ENCODE measurements at regions not wholly inside any gene's neighbourhood (a gene's known extent, or its start where the extent isn't known, plus 50 kb on each side); places are given as distances from the start of the nearest gene placed in this dataset.

GRCh38 chr16:26666486-26666885, 400.2 kb upstream of the C16orf82 start:
- POLR2A ChIA-PET = no interaction called here
- no peak for DNase-seq (ENCODE audit: low read depth, low spot score)
- no peak for TF ChIP-seq CTCF (IDR thresholded peaks at IDR 0.05; ENCODE audit: low read depth, low read length)
- H3K4me3 ChIP-seq (ENCODE audit: low read depth, low read length) = no peak overlapping the region
- CTCF ChIA-PET = no interaction called here
- H3K9me3 ChIP-seq (ENCODE audit: control insufficient read depth, insufficient read depth, low read length) = peaks cover 25% of the 10 kb centered on the region
- H3K27me3 ChIP-seq (ENCODE audit: control insufficient read depth, insufficient read depth, low read length) = no peaks in the 10 kb centered on the region
- no peak overlapping the region for H3K27ac ChIP-seq (ENCODE audit: low read depth, low read length)

GRCh38 chr16:26667307-26667706, 399.4 kb upstream of the C16orf82 start:
- no peaks in the 10 kb centered on the region for H3K27me3 ChIP-seq (ENCODE audit: control insufficient read depth, insufficient read depth, low read length)
- ChIA-PET CTCF (no interaction called here), POLR2A (no interaction called here)
- no peak for TF ChIP-seq CTCF (IDR thresholded peaks at IDR 0.05; ENCODE audit: low read depth, low read length)
- DNase-seq (ENCODE audit: low read depth, low spot score) = no peak
- H3K27ac ChIP-seq (ENCODE audit: low read depth, low read length) = no peak overlapping the region
- peaks cover 27% of the 10 kb centered on the region for H3K9me3 ChIP-seq (ENCODE audit: control insufficient read depth, insufficient read depth, low read length)
- H3K4me3 ChIP-seq (ENCODE audit: low read depth, low read length) = no peak overlapping the region

GRCh38 chr16:26668026-26668425, 398.7 kb upstream of the C16orf82 start:
- no peak for TF ChIP-seq CTCF (IDR thresholded peaks at IDR 0.05; ENCODE audit: low read depth, low read length)
- DNase-seq (ENCODE audit: low read depth, low spot score) = no peak
- Histone ChIP-seq H3K9me3 (ENCODE audit: control insufficient read depth, insufficient read depth, low read length) (peaks cover 28% of the 10 kb centered on the region), H3K27ac (ENCODE audit: low read depth, low read length) (no peak overlapping the region), H3K27me3 (ENCODE audit: control insufficient read depth, insufficient read depth, low read length) (no peaks in the 10 kb centered on the region), H3K4me3 (ENCODE audit: low read depth, low read length) (no peak overlapping the region)
- CTCF ChIA-PET = no interaction called here
- POLR2A ChIA-PET = no interaction called here

- H3K27ac ChIP-seq (ENCODE audit: low read depth, low read length) = no peak overlapping the region
- H3K9me3 ChIP-seq (ENCODE audit: control insufficient read depth, insufficient read depth, low read length) = peaks cover 19% of the 10 kb centered on the region
- H3K4me3 ChIP-seq (ENCODE audit: low read depth, low read length) = no peak overlapping the region
- ChIA-PET POLR2A (no interaction called here), CTCF (no interaction called here)
- DNase-seq (ENCODE audit: low read depth, low spot score) = no peak
- TF ChIP-seq CTCF (IDR thresholded peaks at IDR 0.05; ENCODE audit: low read depth, low read length) = no peak
- H3K27me3 ChIP-seq (ENCODE audit: control insufficient read depth, insufficient read depth, low read length) = no peaks in the 10 kb centered on the region
These were observed 394.5 kb upstream of the C16orf82 start for GRCh38 chr16:26672206-26672605.

GRCh38 chr16:26673011-26673410, 393.7 kb upstream of the C16orf82 start:
- ChIA-PET POLR2A (no interaction called here), CTCF (interaction anchor here (0.6 kb wide), 1 partner anchor 437 kb away, joined by 3 read pairs; no protein-coding TSS in a partner anchor)
- no peak for DNase-seq (ENCODE audit: low read depth, low spot score)
- no peak for TF ChIP-seq CTCF (IDR thresholded peaks at IDR 0.05; ENCODE audit: low read depth, low read length)
- Histone ChIP-seq H3K4me3 (ENCODE audit: low read depth, low read length) (no peak overlapping the region), H3K27me3 (ENCODE audit: control insufficient read depth, insufficient read depth, low read length) (no peaks in the 10 kb centered on the region), H3K27ac (ENCODE audit: low read depth, low read length) (no peak overlapping the region), H3K9me3 (ENCODE audit: control insufficient read depth, insufficient read depth, low read length) (peaks cover 11% of the 10 kb centered on the region; the same call in 1 of the 2 replicates)
